Frontal cortex (tissue), 3 donors: ENCODE measurements at regions not wholly inside any gene's neighbourhood (a gene's known extent, or its start where the extent isn't known, plus 50 kb on each side); places are given as distances from the start of the nearest gene placed in this dataset.
"Not testable (repeated sequence)": the region's sequence is repeated elsewhere in the genome, so short reads cannot be mapped to it uniquely, and the experiment has no call there.

Experiments used
- DNase-seq, 2 donors: peaks; one replicate each; pipeline ENCODE4 v3.0.0; 2012; ENCODE audit warnings: low spot score in 2 of 2
- FAIRE-seq: peaks from 2 replicates; lab custom pipeline; 2012; peaks lifted over from hg19 to GRCh38; lab: Jason Lieb, UNC
- donor health status: control.
- donor health status: control.
- donor health status: control.

DNA sequence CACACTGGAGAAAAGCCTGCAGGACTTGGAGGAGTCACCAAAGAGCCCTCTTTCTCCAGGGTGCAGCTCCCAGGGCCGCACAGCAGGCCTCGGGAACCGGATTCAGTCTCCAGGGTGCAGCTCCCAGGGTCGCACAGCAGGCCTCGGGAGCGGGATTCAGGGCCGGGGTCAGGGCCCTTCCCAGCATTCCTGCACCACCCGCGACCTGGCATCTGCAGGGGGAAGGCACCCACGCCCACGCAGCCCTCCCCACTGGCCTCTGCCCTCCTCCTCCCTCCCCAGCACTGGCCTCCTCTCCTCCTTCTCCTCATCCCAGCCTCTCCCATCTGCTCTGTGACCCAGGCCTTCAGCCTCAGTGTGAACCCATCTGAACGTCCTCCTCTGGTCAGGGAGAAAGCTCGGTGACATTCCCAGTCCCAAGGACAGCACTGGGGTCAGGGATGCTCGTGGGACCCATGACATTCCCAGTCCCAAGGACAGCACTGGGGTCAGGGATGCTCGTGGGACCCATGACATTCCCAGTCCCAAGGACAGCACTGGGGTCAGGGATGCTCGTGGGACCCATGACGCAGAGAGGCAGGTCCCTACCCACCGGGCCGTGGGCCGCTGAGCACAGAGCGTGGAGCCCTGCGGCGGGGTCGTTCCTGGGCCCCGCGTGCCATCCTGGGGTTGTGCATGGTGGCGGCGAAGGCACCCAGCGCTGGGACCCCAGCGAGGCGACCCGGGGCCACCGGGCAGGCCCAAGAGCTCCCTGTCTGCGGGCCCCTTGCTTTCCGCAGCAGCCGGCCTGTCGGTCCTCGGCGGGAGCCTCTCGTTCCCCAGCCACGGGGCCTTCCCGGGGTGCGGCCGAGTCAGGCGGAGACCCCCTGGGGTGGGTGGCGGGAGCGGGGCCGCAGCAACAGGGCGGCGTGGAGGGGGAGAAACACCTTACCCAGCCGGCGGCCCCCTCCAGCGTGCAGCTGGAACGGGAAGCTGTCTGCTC, 550.2 kb upstream of the SALL3 start:
- FAIRE-seq = no peak
- DNase-seq = no peak

DNA sequence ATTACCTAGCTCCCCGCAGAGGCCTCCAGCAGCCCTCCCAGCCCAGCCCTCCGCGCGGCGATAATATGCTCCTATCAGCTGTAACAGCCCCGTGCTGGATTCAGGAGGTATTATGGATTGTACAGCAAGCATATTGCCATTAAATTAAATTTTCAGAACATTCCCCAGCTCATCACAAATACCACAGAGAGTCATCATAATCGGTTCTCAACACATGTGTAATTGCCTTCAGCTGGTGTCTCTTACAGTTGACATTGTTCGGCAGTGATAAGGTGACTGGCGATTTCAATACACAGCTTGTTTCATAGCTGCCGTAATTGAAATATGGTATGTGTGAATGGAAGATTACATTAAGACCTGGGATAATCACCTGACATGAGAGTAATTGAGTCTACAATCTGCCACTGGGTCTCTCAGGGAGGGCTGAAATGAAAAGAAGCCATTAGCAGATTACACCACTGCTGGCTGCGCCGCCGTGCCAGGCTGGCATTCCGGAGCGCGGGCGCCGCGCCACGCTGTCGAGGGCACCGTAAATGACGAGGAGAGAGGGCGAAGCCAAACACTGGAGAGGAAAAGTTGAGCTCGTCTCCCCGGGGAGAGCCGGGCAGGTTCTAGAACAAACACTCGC, 549.4 kb upstream of the SALL3 start:
- FAIRE-seq (no peak), DNase-seq (no peak)

DNA sequence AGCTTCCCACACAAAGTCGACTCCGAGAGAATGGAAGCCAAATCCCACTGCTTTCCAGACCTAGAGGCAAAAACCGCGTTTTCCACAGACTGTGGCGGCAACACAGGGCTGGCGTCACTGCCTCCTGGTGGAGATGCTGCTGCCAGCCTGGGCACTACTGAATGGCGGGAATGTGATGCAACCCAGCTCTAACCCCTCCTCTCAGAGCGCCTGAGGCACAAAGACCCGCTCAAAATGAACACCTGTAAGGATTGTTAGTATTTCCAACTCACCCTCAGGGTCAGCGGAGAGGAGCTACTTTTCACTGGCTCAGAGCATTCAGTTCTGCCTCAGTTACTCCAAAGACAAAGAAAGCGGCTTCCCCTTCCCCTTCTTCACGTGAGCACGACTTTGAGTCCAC, 548.0 kb upstream of the SALL3 start:
- DNase-seq = no peak
- FAIRE-seq = no peak

DNA sequence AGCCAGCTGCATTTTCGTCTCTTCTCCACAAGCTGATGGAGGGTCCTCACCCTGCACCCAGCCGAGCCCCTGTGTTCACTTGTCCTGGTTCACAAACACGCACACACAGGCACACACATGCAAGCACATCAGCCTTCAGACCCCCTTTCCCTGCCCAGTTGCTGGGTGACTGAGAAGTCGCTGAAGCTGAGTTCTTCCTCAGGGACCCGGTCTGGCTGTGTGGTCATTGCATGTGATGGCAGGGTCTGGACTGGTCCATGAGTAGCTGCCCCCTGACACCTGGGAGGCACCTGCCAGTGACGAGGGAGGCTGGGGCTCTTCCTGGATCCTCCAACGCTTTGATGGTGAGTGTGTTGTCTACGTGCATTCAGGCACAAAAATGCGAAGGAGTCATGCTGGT, 546.1 kb upstream of the SALL3 start:
- no peak for DNase-seq
- FAIRE-seq = no peak

DNA sequence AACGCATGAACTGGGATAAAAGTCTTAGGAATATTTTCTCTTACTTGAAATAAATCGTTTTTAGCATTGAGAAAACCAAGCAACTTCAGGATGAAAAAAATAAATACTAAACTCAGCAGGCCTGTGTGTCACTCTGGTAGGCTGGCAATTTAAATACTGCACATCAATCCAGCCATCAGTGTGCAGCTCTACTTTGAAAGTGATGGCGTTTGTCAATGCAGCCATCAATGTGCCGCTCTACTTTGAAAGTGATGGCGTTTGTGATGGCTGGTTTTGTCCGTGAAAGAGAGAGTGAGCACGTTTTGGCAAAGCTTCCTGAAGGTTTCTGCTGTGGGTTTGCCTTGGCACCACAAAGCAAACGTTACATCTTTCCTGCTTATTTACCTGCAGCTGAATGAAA, 543.5 kb upstream of the SALL3 start:
- FAIRE-seq (no peak), DNase-seq (no peak)

DNA sequence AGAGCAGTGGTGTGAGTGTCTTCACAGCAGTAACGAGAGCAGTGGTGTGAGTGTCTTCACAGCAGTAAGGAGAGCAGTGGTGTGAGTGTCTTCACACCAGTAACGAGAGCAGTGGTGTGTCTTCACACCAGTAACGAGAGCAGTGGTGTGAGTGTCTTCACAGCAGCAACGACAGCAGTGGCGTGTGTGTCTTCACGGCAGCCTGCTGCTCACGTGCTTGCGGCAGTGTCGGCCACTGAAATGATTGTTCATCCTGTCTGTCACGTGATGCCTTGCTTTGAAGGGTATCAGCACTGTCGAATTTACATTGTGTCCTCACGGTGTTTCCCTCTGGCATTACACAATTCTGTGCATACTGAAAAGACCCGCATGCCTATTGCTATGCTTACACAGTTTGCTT, 541.4 kb upstream of the SALL3 start:
- not testable (repeated sequence) for FAIRE-seq, DNase-seq

DNA sequence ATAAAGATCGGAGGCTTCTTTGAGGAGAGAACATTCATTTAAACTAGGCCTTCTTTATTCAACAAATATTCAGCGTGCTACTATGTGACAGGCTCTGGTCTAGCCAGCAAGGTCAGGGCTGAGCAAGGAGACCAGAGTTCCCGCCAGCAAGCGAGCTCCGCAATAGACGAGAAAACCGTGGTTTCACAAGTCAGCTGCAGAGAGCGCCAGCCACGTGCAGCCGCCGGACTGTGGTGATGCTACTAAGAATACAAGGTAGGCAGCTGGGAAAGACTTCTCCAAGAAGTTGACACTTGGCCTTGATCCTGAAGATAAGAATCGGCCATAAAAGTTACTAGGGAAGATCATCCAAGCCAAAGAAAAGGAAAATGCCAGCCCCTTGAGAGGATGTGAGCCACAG, 533.7 kb upstream of the SALL3 start:
- FAIRE-seq (no peak), DNase-seq (no peak)

DNA sequence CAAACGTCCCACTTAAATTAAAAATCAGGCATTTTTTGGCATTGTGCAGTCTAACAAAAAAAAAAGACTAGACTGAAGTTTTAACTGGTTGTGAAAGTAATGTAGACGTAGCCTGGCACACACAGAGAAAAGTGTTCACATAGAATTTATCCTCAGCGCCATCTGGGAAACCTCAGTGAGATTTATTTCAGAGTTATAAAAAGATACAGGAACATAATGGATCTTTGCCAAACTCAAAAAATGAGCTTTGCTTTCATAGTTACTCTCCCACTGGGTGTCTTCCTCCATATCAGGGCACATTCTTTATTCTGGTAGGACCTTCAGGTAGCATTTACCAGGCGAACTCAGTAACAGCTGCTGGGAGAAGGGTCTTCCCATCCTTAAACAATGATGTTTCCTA, 532.4 kb upstream of the SALL3 start:
- no peak for FAIRE-seq

DNA sequence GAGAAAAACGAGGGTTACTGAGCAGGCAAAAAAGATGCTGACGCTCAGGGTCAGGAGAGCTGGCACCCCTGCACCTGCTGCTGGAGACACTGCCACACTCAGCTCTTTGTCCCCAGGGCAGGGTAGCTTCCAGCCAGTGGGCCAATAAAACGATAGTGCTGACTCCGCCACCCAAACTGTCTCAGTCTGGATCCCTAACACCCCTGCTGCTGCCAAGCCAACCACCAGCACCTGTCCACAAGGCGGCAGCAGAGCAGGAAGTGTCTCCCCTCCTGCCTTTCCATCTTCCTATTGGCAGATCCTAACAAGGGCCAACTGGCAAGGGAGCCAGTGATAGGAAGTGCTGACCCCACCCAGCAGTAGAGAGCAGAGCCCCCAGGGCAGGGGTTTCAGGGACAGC, 531.5 kb upstream of the SALL3 start:
- DNase-seq (no peak), FAIRE-seq (no peak)

More for the DNA sequence above, 532.4 kb upstream of the SALL3 start:
- no peak for DNase-seq

DNA sequence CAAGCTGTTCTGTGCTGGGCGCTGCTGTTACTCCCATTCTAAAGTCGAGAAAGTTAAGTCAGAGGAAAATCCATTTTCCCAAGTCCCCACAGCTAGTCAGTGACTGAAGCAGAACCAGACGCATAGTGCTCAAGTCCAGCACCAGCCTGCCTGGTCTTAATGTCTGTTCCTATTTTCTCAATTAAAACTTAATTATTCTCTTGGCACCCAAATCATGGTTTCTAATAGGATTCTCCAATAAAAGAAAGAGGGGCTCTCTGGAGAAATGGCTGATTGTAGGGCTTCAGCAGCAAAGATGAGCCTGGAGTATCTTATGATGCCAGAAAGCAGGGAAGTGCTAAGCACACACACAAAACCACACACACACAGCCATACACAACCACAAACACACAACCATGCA, 531.0 kb upstream of the SALL3 start:
- FAIRE-seq (no peak), DNase-seq (no peak)

DNA sequence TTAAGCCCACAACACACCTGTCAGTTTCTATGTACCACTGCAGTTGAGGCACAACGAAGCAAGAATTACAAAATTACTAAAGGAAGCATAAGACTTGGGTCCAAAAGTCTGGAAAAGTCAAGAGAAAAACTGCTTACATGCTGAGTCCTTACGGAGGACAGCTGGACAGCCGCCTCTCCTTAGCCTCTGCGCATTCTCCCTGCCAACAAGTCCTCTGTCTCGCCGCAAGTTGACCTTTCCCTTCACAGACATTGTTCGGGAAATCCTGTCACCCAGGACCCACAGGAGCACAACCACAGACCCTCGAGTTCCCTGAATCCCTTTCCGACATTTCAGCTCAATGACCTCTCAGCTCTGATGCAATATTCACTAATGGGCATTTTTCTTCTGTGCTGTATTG, 525.4 kb upstream of the SALL3 start:
- no peak for DNase-seq
- no peak for FAIRE-seq

DNA sequence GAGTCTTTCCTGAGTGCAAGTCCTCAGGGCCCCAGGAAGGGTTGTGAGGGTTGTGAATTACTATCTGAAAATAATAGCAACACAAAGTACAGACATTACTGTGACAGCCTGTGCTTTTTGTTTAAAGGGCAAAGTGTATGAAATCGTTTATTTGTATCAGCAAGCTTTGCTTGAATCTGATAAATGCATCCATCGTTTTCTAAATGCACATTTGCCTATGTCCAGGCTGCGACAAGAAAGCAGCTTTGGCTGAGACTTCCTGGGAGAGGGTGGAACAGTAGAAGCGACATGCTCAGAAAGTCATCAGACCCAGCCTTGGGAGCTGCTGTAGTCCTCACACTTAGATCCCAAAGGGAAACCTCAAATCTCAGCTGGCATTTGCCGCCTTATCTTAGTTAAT, 524.2 kb upstream of the SALL3 start:
- FAIRE-seq = no peak

DNA sequence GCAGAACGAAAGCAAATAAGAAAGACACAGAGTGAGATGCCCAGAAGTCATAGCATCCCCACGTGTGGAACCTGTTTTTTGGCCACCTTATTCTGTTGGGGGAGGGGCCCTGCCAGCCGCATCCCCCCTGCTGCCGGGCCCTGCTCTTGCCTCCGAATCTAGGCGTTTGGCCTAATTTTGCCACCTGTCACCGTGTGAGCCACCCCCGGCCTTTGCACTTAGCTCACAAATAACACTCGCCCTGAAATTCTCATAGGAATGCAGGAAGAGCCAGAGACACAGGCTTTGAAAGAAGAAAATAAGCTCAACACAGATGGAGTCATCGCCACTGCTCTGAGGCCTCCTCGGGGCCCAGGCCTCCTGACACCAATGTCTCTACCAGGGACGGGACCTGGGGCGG, 522.6 kb upstream of the SALL3 start:
- FAIRE-seq (no peak), DNase-seq (no peak)

More for the DNA sequence above, 524.2 kb upstream of the SALL3 start:
- no peak for DNase-seq

DNA sequence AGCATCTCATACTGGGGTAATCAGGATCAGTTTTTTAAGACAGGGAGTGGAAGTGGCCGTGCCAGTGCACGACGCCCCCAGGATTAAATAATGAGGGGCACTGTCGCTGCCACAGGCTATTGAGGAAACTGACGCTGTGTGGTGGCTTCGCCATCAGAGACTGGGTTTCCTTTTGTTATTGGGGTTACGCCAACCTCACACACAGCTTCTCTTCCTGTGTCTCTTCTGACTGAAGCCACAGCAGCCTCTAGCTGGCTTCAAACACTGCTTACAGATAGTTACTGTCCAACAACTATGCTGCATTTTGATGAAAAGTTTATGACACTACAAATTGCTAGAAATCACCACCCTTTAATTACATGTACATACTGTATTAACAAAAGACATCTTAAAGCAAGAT, 521.9 kb upstream of the SALL3 start:
- no peak for FAIRE-seq
- DNase-seq = no peak

DNA sequence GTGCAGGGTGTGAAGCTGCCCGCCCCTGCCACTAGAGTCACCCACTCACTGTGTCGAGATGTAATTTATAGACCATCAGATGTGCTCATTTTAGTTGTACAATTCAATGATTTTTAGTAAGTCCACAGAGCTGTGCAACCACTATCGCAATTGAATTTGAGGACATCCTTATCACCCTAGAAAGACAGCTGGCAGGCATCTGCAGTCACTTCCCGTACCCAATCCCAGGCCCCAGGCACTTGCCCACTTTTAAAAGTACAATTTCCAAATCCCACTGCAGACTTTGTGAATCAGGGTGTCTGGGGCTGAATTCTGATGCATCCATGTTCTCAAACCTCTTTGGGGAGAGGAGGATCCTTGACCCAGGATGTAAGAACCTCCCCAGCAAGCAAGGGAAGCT, 521.3 kb upstream of the SALL3 start:
- no peak for FAIRE-seq

DNA sequence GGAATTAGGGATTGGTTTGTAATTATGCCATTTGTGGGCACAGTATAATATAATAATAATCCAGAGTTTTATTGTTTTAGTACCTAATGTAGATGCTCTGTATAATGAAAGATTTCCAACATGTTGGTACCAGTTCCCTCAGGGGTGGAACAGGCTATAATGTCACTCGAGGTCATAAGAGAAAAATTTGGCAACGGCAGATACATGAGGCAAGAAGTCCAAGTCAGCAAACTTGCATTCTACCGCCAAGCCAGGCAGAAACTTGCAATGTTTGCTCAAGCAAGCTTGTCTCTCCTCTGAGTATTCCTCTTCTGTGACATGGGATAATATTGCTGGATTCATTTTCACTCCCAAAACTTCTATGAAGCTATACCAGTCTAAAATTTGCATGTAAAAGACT, 520.0 kb upstream of the SALL3 start:
- no peak for FAIRE-seq
- no peak for DNase-seq

More for the DNA sequence above, 521.3 kb upstream of the SALL3 start:
- DNase-seq = no peak

DNA sequence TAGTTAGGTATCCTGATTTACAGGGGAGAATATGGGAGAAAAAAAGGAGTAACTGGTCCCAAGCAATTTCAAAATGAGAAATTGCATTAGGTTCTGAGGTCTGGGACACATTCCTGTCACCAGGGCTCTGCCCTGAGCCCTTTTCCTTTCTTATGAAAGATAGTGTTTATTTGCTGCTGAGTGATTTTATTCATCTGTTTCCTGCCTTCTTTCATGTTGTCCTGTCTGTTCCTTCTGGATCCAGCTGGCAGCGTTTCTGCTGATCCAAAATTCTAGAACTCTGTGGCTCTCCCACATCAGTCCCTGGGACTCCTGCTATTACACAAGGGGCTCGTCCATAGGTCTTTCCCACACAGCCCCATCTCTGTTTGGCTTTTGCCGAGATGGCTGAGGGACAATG, 519.1 kb upstream of the SALL3 start:
- DNase-seq = no peak
- FAIRE-seq = no peak

DNA sequence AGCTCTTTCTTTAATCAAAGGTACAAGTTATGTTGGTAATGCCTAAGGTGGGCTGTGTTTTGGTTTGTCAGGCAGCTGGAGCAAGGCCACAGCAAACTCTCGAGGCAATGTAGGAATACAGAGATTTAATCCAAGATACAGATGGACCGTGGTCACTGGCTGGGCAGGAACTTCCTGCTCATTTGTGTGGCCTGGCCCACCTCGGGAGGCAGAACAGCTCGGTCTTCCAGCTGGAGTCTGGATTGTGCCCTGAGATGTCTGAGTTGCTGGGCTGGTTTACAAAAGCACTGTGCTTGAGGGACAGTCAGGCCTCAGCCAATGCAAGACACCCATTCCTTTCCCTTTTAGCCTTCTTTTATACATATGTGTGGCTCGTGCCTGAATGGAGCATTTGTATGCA, 506.1 kb upstream of the SALL3 start:
- FAIRE-seq = no peak
- DNase-seq = no peak

DNA sequence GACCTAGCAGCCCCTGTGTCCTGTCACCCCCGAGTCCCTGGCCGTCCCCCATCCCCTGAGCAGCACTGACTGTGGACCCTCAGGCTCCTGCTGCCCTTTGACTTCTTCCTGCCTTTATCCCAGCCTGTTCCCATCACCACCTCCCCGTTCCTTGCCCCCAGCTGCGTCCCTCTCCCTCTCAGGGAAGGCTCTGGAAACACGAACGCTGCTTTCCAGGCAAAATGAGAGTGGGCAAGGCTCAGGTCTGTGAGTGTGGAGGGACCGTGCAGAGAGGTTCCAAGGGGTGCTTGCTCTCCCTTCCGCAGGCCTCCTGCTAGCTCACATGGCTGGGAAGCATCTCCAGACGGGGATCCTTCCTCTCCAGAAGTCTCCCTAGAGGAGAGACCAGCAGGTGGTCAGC, 501.8 kb upstream of the SALL3 start:
- FAIRE-seq = no peak
- no peak for DNase-seq

DNA sequence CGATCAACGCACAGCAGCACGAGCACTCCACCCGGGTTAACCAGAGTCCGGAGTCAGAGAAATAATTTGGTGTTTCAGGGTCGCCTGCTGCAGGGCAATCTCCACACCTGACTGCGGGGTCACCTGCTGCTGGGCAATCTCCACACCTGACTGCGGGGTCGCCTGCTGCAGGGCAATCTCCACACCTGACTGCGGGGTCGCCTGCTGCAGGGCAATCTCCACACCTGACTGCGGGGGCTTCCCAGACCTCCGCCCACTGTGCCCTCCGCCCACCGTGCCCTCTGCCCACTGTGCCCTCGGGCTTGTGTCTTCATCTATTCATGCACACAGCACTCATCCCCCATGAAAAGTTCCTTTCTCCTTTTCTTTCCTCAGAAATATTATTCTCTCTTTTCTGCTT, 500.2 kb upstream of the SALL3 start:
- DNase-seq = no peak
- FAIRE-seq = no peak

DNA sequence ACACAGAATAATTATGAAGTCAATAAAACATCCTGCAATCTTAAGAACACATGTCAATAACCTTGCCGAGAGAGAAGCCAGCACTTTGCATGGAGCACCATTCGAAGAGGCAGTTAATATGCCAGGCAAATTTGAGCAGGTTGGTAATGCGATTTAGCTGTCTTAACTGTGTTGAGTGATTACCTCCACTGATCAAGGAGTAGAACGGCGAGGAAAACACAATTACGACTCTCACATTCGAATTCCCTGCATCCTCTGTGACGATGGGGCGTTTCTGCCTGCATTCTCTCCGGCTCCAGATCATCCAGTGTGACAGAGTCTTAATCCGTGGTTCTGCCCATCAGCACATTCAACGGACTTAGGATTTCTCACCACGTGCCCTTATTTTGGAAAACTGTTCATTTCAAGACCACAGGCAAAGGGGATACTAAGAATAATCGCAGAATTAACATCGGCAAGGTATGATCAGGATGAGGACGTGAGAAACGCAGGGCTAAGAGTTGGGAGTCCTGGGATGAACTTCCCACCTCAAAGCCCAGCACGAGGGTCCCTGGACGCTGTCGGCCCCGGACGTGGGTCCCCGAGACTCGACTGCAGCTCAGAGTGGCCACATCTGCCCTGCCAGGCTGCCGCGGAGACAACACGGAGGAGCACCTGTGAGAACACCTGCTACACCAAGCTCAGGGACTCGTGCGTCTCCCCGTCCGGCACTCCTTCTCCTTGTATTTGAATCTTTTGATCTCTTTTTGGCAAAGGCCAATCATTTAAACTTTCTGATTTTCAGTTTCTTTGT, 499.2 kb upstream of the SALL3 start:
- no peak for DNase-seq

More for the DNA sequence above, 499.2 kb upstream of the SALL3 start:
- FAIRE-seq = no peak
